ENCODE measurements at regions not wholly inside any gene's neighbourhood (a gene's known extent, or its start where the extent isn't known, plus 50 kb on each side); places are given as distances from the start of the nearest gene placed in this dataset.
"Not testable (repeated sequence)": the region's sequence is repeated elsewhere in the genome, so short reads cannot be mapped to it uniquely, and the experiment has no call there.

DNA sequence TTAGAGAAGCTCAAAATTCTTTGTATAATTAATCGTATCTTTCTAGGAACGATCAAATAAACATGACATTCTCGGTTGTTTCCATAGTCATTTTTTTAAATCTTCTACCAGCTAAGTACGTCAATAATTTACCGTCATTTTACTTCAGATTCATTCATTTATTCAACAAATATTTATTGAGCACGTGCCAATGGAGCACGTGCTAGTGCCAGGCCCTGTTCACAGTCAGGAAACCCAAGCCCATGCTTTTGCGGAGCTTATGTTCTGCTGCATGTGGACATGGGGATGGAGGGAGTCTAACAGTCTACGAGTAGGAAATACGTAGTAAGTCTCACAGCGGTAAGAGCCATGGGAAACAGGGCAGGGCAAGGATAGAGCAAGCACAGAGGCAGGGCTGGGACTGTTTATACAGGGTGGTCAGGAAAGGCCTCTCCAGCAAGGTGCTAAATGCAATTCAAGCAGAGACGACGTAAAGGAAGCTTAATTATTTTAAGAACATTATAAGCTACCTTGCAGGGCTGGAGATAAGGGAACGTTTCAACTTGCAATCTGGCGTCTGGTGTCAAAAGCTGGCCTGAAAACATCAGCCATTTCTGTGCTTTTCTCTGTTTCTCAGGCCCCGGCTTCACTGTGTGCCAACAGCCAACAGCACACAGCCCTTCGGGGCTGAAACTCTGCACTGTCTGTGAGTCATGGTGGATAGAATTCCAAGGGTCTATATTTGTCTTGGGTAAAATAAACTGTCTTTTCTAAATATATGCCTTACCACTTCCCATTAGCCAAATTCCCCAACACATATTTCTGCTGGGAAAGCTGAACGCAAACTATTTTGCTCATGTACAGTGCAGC lies 517.1 kb upstream of the ZFP42 start:
- DNase-seq (ENCODE audit: low read depth in 2 of 2) = no peak

DNA sequence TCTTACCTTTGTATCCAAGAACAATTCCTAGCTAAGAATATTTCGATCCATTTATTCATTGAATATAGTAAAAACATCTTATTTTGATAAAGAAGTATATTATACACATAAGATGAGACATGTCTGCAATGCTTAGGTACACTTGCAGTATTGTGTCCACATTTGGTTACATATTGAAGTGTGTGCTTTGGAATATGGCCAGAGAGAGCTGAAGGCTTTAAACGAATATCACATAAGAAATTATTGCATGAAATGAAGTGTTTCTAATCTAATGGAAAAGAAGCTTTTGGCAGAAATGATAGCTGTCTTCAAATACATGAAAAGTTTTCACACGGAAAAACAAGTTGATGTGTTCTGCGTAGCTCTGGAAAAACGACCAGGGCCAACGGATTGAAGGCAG lies 516.1 kb upstream of the ZFP42 start:
- DNase-seq (ENCODE audit: low read depth in 2 of 2) = no peak

DNA sequence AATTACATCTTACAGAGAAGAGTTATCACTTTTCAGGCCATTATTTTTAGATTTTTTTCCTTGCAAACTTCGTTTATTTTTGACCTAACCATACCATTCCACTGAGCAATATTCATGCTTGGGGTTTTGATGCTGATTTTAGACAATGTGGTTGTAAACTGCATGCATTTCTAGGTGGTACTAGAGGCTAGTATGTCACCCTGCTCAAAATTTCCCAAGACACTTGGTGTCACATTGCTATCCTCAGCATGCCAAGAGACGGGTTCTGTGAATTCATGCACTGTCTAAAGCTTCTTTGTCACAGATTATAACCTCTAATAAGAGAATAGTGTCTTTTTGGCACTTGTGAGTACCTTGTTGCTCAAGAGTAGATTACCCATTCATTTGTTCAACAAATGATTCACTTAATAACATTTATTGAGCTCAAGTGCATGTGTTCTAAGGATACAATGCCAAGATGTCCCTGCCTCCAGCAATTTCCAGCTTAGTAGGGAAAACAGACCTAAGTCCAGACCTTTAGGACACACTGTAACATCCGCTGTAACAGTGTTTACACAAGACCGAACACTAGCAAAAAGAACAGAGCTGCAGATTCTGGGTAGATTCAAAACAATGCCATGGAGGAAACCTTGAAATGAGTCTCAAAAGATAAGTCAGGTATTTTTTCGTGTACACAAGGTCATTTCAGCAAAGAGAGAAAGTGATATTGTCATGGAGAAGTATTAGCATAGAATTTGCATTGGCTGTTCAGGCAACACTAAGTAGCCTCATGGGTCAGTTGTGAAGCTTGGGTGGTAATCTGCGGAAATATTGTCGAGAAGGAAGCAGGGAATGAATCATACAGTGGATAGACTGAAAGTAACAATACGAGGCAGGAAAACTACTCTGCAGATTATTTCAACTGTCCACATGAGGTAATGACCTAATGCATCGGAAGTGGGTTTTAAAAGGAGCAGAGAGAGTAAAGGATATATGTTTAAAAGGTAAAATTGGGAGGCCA lies 515.1 kb upstream of the ZFP42 start:
- DNase-seq (ENCODE audit: low read depth in 2 of 2) = no peak

DNA sequence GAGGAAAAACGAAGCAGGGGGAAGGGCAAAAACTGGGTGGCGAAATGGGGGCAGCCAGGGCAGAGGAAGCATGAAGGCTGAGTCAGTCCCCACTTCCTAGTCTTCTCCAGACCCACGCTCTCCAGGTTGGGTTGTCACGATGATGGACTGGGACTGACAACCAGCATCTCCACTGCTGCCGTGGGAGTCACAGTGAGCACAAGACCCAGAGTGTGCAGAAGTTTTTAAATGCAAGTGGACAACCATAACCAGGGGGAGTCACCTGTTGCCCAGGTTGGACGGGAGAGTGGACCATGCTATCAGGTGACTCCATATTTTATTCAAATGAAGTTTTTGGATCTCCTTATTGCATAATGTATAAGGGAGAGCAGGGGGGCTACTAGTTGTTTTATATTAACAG lies 511.4 kb upstream of the ZFP42 start:
- no peak for DNase-seq (ENCODE audit: low read depth in 2 of 2)

DNA sequence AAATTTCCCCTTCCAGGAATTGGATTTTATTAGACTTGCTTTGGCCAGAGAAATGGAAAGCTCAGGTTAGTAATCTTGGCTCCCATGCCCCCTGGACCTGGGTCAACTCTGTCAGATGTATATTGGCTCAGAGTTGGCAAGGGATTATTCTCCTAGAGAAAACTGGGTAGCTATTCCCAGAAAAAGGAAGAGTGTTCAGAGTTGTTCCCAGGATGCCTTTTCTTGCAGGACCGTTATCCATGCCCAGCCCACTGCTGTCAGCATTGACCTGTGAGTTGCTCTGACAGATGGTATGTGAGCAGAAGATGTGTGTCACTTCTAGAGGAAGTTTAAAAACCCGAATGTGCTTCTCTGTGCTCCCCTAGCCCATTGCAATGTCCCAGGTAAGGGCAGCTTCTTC lies 509.9 kb upstream of the ZFP42 start:
- DNase-seq (ENCODE audit: low read depth in 2 of 2) = no peak

DNA sequence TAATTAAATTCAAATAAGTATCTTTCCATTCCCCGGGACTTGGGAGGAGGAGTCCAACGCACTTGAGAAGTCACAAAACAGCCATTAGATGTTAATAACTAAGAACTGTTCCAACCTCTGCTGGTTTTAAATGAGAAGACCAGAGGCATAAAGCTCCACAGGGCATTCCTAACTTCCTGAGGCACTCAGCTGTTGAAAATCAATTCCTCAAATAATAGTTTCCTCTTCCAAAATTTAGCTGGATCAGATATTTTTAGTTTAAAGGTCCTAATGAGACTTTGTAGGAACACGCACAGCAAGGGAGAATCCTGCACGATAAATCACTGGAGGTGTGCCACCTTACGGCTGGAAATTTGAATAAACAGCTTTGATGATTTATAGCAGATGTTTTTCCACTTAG lies 504.3 kb upstream of the ZFP42 start:
- DNase-seq (ENCODE audit: low read depth in 2 of 2) = no peak

DNA sequence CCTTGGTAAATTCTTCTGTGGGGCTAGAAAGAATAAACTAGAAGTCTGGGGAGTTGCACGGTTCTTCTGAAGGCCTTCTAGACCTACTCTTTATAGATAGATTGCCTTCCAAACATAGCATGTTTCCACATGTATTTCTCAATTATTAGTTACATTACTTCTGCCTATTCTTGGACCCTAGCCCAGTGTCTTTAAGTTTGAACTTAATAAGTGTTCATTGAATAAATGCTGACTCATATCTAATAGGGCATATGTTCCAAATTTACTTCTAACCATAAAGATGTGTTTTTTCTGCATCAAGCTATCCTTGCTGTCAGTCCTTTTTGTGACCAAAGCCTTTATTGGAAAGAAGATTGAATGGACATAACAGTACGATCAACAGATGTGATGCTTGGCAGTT lies 503.6 kb upstream of the ZFP42 start:
- no peak for DNase-seq (ENCODE audit: low read depth in 2 of 2)

DNA sequence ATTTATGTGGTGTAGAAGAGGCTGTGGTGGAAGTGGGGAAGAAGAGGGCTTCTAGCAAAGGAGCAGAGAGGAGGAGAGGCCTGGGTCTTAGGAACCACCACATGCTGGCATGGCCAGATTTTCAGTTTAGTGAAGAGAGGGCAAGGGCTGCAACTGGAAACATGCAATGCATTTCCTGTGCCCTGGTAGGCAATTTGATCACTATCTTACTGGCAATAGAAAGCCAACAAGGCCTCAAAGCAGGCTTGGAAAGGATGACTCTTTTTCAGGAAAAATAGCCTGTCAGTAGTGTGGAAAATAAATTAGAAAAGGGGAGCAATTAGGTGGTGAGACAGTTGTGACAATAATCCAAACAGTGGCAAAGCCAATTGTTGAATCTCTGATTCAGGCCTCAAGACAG lies 501.9 kb upstream of the ZFP42 start:
- no peak for DNase-seq (ENCODE audit: low read depth in 2 of 2)

DNA sequence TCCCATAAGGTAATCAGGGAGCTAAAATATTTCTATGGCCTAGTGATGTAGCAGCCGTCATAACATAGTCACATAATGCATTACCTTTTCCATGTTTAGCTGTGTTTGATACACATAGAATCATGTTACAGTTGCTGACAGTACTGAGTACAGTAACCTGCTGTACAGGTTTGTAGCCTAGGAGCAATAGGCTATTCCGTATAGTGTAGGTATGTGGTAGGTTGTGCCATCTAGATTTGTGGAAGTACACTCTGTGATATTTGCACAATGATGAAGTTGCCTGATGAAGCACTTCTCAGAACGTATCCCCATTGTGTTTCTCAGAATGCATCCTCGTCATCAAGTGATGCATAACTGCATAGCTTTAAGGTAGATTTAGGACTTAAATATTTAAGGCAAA lies 495.6 kb upstream of the ZFP42 start:
- no peak for DNase-seq (ENCODE audit: low read depth in 2 of 2)

DNA sequence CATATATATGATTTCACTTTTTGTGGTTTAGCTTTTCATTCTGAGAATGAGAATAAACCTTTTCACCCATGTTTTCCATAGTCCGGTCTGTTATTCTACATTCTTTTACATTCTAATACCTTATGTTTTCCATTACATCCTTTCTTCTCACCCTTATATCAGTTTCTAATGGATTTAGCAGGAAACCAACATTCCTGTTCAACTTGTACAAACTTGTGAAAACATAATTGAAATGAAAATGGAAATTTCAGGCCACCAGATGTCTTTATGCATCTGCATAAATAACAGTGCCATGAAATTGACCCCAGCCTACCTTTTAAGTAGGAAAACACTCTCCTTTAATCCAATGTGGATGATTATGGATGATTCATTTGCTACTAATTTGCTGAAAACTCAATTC lies 494.8 kb upstream of the ZFP42 start:
- DNase-seq (ENCODE audit: low read depth in 2 of 2) = no peak

DNA sequence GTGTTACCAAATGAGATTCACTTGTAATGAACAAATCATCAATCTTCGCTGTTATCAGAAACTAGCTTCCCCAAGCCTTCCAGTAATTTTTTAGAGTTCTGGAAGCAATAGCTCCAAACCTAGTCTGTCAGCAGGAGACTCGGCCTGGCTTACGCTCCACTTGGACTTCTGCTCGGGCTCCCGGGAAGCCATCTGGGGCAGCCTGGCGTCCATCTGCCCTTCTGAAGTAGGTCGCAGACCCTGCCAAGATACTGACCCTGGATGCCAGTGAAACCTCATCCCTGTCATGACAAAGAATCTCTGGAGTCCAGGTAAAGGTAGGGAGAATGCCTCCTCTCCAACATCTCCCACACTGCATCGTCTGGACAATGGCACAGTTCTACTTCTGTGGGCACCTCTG lies 493.8 kb upstream of the ZFP42 start:
- no peak for DNase-seq (ENCODE audit: low read depth in 2 of 2)

DNA sequence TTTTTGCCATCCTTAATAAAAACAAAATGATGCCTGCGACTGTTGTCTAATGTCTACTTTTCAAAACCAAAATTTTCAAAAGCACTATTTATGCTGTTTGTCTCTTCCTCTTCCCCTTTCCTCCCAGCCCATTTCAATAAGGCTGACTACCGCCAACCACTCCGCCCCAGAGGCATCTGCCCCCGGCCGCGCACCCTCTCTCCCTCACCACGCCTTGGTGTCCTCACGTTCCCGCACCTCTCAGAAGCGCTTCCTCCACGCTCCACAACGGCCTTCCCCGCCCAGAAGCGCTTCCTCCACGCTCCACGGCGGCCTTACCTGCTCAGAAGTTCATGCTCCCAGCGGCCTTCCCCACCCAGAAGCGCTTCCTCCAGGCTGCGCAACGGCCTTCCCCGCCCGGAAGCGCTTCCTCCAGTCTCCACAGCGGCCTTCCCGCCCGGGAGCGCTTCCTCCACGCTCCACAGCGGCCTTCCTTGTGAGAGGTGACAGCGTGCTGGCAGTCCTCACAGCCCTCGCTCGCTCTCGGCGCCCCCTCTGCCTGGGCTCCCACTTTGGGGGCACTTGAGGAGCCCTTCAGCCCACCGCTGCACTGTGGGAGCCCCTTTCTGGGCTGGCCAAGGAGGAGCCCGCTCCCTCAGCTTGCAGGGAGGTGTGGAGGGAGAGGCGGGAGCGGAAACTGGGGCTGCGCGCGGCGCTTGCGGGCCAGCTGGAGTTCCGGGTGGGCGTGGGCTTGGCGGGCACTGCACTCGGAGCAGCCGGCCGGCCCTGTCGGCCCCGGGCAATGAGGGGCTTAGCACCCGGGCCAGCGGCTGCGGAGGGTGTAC lies 490.4 kb upstream of the ZFP42 start:
- no peak for DNase-seq (ENCODE audit: low read depth in 2 of 2)

DNA sequence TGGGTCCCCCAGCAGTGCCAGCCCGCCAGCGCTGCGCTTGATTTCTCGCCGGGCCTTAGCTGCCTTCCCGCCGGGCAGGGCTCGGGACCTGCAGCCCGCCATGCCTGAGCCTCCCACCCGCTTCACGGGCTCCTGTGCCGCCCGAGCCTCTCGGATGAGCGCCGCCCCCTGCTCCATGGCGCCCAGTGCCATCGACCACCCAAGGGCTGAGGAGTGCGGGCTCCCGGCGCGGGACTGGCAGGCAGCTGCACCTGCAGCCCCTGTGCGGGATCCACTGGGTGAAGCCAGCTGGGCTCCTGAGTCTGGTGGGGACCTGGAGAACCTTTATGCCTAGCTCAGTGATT lies 489.8 kb upstream of the ZFP42 start:
- DNase-seq (ENCODE audit: low read depth in 2 of 2) = not testable (repeated sequence)

DNA sequence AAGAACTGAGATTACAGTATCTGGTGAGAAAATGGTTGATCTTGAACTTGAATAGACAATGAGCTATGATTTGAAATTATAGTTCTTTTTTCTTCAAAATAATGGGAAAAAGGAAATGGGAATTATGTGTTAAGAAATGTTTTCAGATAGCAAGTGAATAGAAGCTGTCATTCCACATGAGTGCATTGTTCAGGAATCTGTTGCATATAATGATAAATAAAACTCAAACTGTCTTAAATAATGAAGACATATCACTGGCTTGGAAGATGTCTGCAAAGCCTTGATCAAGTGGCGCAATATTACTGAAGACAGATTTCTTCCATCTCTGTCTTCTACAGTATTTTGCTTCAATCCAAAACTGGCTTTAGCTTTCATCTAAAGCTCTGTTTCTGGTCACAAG lies 479.3 kb upstream of the ZFP42 start:
- no peak for DNase-seq (ENCODE audit: low read depth in 2 of 2)

DNA sequence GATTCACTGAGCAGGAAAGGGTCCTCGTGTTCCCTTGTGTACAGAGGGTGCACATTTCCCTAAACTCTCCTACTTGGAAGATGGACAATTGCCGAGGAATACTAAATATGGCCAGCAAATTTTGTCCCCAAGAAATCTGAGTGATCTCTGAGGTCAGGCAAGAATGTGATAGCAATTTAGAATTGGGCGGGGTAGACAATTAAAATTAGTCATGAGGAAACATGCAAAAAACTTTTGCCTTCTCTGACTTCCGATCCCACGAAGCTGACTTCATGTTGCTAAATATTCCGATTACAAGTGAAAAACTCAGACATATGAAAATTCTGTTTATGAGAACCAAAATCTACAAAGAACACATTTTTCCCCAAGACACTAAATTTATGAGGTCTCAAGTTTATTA lies 453.9 kb upstream of the ZFP42 start:
- DNase-seq (ENCODE audit: low read depth in 2 of 2) = no peak

DNA sequence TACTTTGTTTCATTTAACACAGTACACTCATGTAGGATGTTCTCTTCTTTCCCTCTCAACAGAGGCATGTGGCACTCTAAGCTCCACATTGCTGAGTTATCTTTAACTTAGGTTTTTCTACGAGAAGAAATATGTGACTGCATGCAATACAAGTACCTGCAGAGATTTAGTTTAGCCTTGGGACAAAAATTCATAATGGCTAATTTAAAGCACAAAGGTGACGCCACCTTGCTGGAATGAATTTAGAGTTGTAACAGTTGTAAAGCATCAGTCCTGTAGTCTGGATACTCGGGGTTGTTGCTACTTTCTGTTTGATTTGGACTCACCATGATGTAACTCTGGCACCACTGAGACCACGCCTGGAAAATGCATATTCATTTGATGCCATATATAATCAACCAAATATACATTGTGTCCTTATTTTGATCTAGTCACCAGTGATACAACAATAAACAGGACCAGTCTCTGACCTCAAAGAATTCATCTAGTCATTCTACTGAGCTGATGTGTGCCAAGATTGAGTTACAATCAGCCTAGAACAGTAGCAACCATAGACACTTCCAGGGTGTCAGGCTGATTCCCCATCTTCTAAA lies 451.0 kb upstream of the ZFP42 start:
- DNase-seq (ENCODE audit: low read depth in 2 of 2) = no peak

DNA sequence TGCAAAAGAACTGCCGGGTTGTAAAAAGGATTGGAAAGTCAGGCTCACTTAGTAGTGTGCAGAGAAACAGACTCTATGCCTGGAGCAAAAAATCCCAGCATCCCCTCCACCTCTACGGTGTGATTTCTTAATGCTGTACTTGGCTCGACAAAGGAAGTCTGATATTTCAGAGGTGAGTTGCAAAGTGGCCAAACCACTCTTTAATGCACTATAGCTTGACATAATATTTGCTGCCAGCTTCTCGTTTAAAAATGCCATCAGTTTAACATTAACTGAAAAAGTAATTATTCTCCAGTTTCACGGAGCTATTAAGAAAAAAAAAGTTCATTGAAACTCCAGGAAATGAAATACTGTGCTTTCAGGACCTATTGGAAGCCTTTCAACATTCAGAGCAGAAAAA lies 448.3 kb upstream of the ZFP42 start:
- no peak for DNase-seq (ENCODE audit: low read depth in 2 of 2)

DNA sequence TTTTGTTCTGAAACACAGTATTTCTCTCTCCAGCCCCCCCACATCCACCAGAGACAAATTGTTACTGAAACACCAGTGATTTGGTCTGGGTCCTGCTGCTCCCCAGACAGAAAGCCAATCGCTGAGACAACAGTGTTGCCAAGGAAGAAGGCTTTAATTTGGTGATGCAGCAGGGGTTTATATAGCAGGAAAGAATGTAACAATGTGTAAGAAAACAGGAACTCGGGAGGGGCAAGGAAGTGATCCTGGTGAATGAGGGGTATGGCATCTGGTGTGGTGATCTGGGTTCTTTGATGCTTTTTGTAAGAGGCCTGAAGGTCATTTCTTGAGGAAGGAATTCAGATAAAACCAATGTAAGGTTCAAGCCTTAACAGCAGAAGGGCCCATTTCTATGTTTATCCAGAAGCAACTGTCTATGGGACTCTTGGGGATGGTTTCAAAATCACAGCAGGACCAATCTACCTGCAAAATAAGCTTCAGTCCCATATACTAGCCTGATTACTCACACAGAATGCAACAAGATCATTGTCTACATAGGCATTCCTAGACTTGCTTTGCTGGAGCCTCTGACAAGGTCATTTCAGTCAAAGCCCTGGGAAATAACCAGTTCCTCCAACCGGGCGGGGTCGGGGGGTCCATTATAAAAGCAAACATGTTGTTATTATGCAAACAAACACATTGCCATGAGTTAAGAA lies 445.2 kb upstream of the ZFP42 start:
- no peak for DNase-seq (ENCODE audit: low read depth in 2 of 2)

DNA sequence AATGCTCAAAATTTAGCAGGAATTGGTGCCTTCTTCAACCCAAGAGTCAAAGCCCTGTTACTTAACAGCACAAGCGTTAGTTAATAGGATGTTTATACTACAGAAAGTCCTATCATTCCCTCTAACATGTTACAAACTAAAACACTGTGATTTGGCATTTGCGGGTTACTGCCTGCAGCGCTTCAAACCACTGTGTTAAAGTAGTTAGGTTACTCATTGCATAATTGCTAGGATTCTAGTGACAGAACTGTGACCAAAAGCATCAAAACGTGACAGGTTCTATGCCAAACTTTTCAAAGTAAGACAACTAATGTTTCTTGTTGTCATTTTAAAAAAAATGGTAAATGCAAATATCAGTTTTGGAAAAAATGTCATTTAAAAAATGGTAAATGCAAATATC lies 442.8 kb upstream of the ZFP42 start:
- no peak for DNase-seq (ENCODE audit: low read depth in 2 of 2)

DNA sequence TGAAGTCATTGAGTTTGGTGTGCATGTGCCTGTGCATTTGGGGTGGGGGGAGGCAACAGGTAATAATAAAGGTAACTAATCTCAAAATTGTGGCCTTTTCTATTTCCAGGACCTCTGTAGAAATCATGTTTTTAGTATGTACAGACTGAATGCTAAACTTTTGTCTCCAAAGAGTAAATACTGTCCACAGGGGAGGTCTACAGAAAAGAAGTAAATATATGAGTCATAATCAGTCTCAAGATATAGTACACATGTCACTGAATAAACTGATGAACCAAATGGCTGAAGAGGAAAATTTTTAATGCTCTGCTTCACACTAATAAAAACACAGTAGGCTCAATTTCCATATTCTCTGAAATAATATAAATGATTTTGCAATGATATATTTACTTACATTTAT lies 440.4 kb upstream of the ZFP42 start:
- no peak for DNase-seq (ENCODE audit: low read depth in 2 of 2)

DNA sequence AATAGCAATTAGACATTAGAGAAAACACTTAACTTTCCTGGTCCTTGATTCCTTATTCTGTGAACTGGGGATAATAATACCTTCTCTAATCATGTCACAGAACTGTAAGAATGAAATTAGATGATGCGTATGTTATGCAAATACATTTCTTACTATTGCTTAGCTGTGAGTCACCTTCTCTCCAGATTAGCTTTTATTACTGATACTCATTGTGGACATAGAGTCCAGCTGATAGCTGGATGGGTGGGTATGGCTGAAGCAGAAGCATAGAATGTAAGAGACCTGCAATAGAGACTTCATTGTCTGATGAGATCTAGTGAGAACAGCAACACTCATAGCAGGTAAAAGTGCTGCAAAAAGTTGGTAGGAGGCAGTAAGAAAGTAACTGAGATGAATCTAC lies 437.2 kb upstream of the ZFP42 start:
- no peak for DNase-seq (ENCODE audit: low read depth in 2 of 2)
